ENCODE measurements at regions not wholly inside any gene's neighbourhood (a gene's known extent, or its start where the extent isn't known, plus 50 kb on each side); places are given as distances from the start of the nearest gene placed in this dataset.

- TF ChIP-seq POLR2AphosphoS5 (IDR thresholded peaks at IDR 0.05; ENCODE audit: low read depth) (peak; percentile 72), GABPA (IDR thresholded peaks at IDR 0.05; ENCODE audit: low read depth) (peak; percentile 43), CTCF (IDR thresholded peaks at IDR 0.05; ENCODE audit: insufficient read depth, low read length) (no peak), SPI1 (IDR thresholded peaks at IDR 0.05; ENCODE audit: borderline replicate concordance, low read depth) (peak; percentile 84), REST (IDR thresholded peaks at IDR 0.05; ENCODE audit: insufficient replicate concordance, low read depth) (no peak)
- no peak overlapping the region for H3K4me3 ChIP-seq (replicated peaks; ENCODE audit: insufficient read depth, low read length)
Observed at GRCh38 chr5:143605403-143606005, 202.0 kb upstream of the NR3C1 start.

GRCh38 chr5:143601917-143602333 is 198.4 kb upstream of the NR3C1 start:
- Histone ChIP-seq H3K27me3 (ENCODE audit: insufficient read depth, poor library complexity, severe bottlenecking) (no peaks in the 10 kb centered on the region), H3K27ac (replicated peaks) (no peak overlapping the region), H3K4me3 (replicated peaks; ENCODE audit: insufficient read depth, low read length) (no peak overlapping the region)
- peak; percentile 66; the same call in 1 of the 2 replicates for TF ChIP-seq SPI1 (IDR thresholded peaks at IDR 0.05; ENCODE audit: borderline replicate concordance, low read depth)
- TF ChIP-seq REST (IDR thresholded peaks at IDR 0.05; ENCODE audit: insufficient replicate concordance, low read depth): no peak
- peak; percentile 69 to 82 for DNase-seq (ENCODE audit: low read depth in 1 of 2, low spot score in 1 of 2)

More at GRCh38 chr5:143605403-143606005, 202.0 kb upstream of the NR3C1 start:
- H3K27me3 ChIP-seq (ENCODE audit: insufficient read depth, poor library complexity, severe bottlenecking): no peaks in the 10 kb centered on the region
- DNase-seq (ENCODE audit: low read depth in 1 of 2, low spot score in 1 of 2): peak; percentile 66 to 83
- H3K27ac ChIP-seq (replicated peaks): peak overlapping the region; percentile 75

GRCh38 chr5:143601357-143601756 is 197.9 kb upstream of the NR3C1 start:
- DNase-seq (ENCODE audit: low read depth in 1 of 2, low spot score in 1 of 2): no peak
- no peak for TF ChIP-seq CTCF (IDR thresholded peaks at IDR 0.05; ENCODE audit: insufficient read depth, low read length)
- TF ChIP-seq GABPA (IDR thresholded peaks at IDR 0.05; ENCODE audit: low read depth): no peak
- TF ChIP-seq REST (IDR thresholded peaks at IDR 0.05; ENCODE audit: insufficient replicate concordance, low read depth): no peak
- H3K27me3 ChIP-seq (ENCODE audit: insufficient read depth, poor library complexity, severe bottlenecking): no peaks in the 10 kb centered on the region
- no peak overlapping the region for H3K4me3 ChIP-seq (replicated peaks; ENCODE audit: insufficient read depth, low read length)
- H3K27ac ChIP-seq (replicated peaks): no peak overlapping the region

Measured in HL-60 (cell line).